Central memory CD8-positive, alpha-beta T cell (primary cell): ENCODE measurements at regions not wholly inside any gene's neighbourhood (a gene's known extent, or its start where the extent isn't known, plus 50 kb on each side); places are given as distances from the start of the nearest gene placed in this dataset.
"Not testable (repeated sequence)": the region's sequence is repeated elsewhere in the genome, so short reads cannot be mapped to it uniquely, and the experiment has no call there.

Experiments used
- ATAC-seq: fragments of 150-1000 bp; cut with Tn5 transposase; replicated peaks from 2 replicates; pipeline ENCODE4 v1.10.0; 2022; ENCODE audit warnings: mild to moderate bottlenecking, moderate FRiP score, moderate number of reproducible peaks; ENCODE audit not compliant: poor library complexity, severe bottlenecking; ENCODE audit errors: extremely low read depth
- DNase-seq, 2 donors: peaks; one replicate each; pipeline ENCODE4 v3.0.0; 2021; ENCODE audit warnings: low spot score in 2 of 2
- H3K27ac Mint-ChIP-seq: one replicate; pipeline ENCODE4 v1.8.0; 2022; ENCODE audit warnings: low read depth, mild to moderate bottlenecking, moderate library complexity, mixed read lengths
- H3K27me3 Mint-ChIP-seq: one replicate; pipeline ENCODE4 v1.8.0; 2022; ENCODE audit warnings: mixed read lengths
- H3K36me3 Mint-ChIP-seq: one replicate; pipeline ENCODE4 v1.8.0; 2022; ENCODE audit warnings: mild to moderate bottlenecking, moderate library complexity, mixed read lengths; ENCODE audit not compliant: insufficient read depth
- H3K4me1 Mint-ChIP-seq: one replicate; pipeline ENCODE4 v1.8.0; 2022; ENCODE audit warnings: mixed read lengths
- H3K4me3 Mint-ChIP-seq: one replicate; pipeline ENCODE4 v1.8.0; 2022; ENCODE audit warnings: mild to moderate bottlenecking, moderate library complexity, mixed read lengths
- H3K9me3 Mint-ChIP-seq: one replicate; pipeline ENCODE4 v1.8.0; 2022; ENCODE audit warnings: mixed read lengths

GRCh38 chr2:87484363-87484762 is 263.5 kb upstream of the PLGLB2 start:
- H3K4me3 Mint-ChIP-seq, DNase-seq, H3K9me3 Mint-ChIP-seq, H3K36me3 Mint-ChIP-seq, H3K27ac Mint-ChIP-seq, H3K27me3 Mint-ChIP-seq, ATAC-seq: not testable (repeated sequence)
- peaks cover 24% of the 10 kb centered on the region for H3K4me1 Mint-ChIP-seq

- not testable (repeated sequence) for H3K4me3 Mint-ChIP-seq, ATAC-seq, DNase-seq, H3K36me3 Mint-ChIP-seq, H3K27ac Mint-ChIP-seq, H3K27me3 Mint-ChIP-seq, H3K9me3 Mint-ChIP-seq
- peaks cover 20% of the 10 kb centered on the region for H3K4me1 Mint-ChIP-seq
Measured at GRCh38 chr2:87485455-87485854, 262.4 kb upstream of the PLGLB2 start.

GRCh38 chr2:87485884-87486283 is 262.0 kb upstream of the PLGLB2 start:
- not testable (repeated sequence) for H3K36me3 Mint-ChIP-seq, H3K9me3 Mint-ChIP-seq, H3K27me3 Mint-ChIP-seq
- ATAC-seq (peak; percentile 92), DNase-seq (peak in 1 of 2 donors; percentile 25)
- peak overlapping the region; percentile 54 for H3K4me3 Mint-ChIP-seq
- H3K27ac Mint-ChIP-seq = peak overlapping the region; percentile 80
- H3K4me1 Mint-ChIP-seq = peaks cover 20% of the 10 kb centered on the region

GRCh38 chr2:87486413-87486812 is 261.5 kb upstream of the PLGLB2 start:
- peak; percentile 33 for ATAC-seq
- H3K4me1 Mint-ChIP-seq = peaks cover 20% of the 10 kb centered on the region
- not testable (repeated sequence) for H3K9me3 Mint-ChIP-seq, H3K27me3 Mint-ChIP-seq, DNase-seq, H3K36me3 Mint-ChIP-seq
- peak overlapping the region; percentile 54 for H3K4me3 Mint-ChIP-seq
- peak overlapping the region; percentile 80 for H3K27ac Mint-ChIP-seq

GRCh38 chr2:87488021-87488420 is 259.9 kb upstream of the PLGLB2 start:
- H3K9me3 Mint-ChIP-seq, H3K27ac Mint-ChIP-seq, DNase-seq, H3K36me3 Mint-ChIP-seq, H3K27me3 Mint-ChIP-seq, H3K4me3 Mint-ChIP-seq, ATAC-seq: not testable (repeated sequence)
- H3K4me1 Mint-ChIP-seq = peaks cover 11% of the 10 kb centered on the region

- not testable (repeated sequence) for H3K9me3 Mint-ChIP-seq, H3K4me3 Mint-ChIP-seq, H3K4me1 Mint-ChIP-seq, DNase-seq, ATAC-seq, H3K36me3 Mint-ChIP-seq, H3K27me3 Mint-ChIP-seq
- H3K27ac Mint-ChIP-seq = peak overlapping the region; percentile 22
Measured at GRCh38 chr2:87488991-87489390, 258.9 kb upstream of the PLGLB2 start.

GRCh38 chr2:87494846-87495245 is 253.0 kb upstream of the PLGLB2 start:
- H3K27ac Mint-ChIP-seq = peak overlapping the region; percentile 74
- H3K27me3 Mint-ChIP-seq, H3K9me3 Mint-ChIP-seq, ATAC-seq, H3K4me3 Mint-ChIP-seq, H3K4me1 Mint-ChIP-seq, H3K36me3 Mint-ChIP-seq, DNase-seq: not testable (repeated sequence)

- not testable (repeated sequence) for H3K27ac Mint-ChIP-seq, DNase-seq, H3K36me3 Mint-ChIP-seq, ATAC-seq, H3K9me3 Mint-ChIP-seq, H3K4me3 Mint-ChIP-seq, H3K4me1 Mint-ChIP-seq, H3K27me3 Mint-ChIP-seq
Measured at GRCh38 chr2:87495455-87495854, 252.4 kb upstream of the PLGLB2 start.

- peak in 1 of 2 donors; percentile 55 for DNase-seq
- not testable (repeated sequence) for H3K9me3 Mint-ChIP-seq, H3K4me3 Mint-ChIP-seq, H3K27ac Mint-ChIP-seq, H3K27me3 Mint-ChIP-seq, H3K36me3 Mint-ChIP-seq
- ATAC-seq = peak; percentile 90
- peaks cover 11% of the 10 kb centered on the region for H3K4me1 Mint-ChIP-seq
Measured at GRCh38 chr2:87496036-87497006, 251.6 kb upstream of the PLGLB2 start.

- not testable (repeated sequence) for ATAC-seq, H3K4me3 Mint-ChIP-seq, H3K36me3 Mint-ChIP-seq, DNase-seq, H3K27ac Mint-ChIP-seq, H3K9me3 Mint-ChIP-seq, H3K27me3 Mint-ChIP-seq
- H3K4me1 Mint-ChIP-seq = peaks cover 11% of the 10 kb centered on the region
Measured at GRCh38 chr2:87497135-87497534, 250.8 kb upstream of the PLGLB2 start.

- not testable (repeated sequence) for H3K36me3 Mint-ChIP-seq, H3K27me3 Mint-ChIP-seq, ATAC-seq, H3K9me3 Mint-ChIP-seq, DNase-seq, H3K4me3 Mint-ChIP-seq, H3K27ac Mint-ChIP-seq
- H3K4me1 Mint-ChIP-seq = peaks cover 11% of the 10 kb centered on the region
Measured at GRCh38 chr2:87497700-87498099, 250.2 kb upstream of the PLGLB2 start.

GRCh38 chr2:87498169-87498853 is 249.6 kb upstream of the PLGLB2 start:
- H3K27me3 Mint-ChIP-seq, H3K27ac Mint-ChIP-seq, H3K9me3 Mint-ChIP-seq, H3K36me3 Mint-ChIP-seq, DNase-seq, ATAC-seq: not testable (repeated sequence)
- Mint-ChIP-seq H3K4me3 (peak overlapping the region; percentile 20), H3K4me1 (peaks cover 11% of the 10 kb centered on the region)

- not testable (repeated sequence) for ATAC-seq, H3K9me3 Mint-ChIP-seq, H3K27me3 Mint-ChIP-seq, H3K36me3 Mint-ChIP-seq, H3K27ac Mint-ChIP-seq, DNase-seq
- peak overlapping the region; percentile 20 for H3K4me3 Mint-ChIP-seq
- peaks cover 11% of the 10 kb centered on the region for H3K4me1 Mint-ChIP-seq
Measured at GRCh38 chr2:87498854-87499238, 249.0 kb upstream of the PLGLB2 start.
